IMR-90 (cell line): ENCODE measurements at regions not wholly inside any gene's neighbourhood (a gene's known extent, or its start where the extent isn't known, plus 50 kb on each side); places are given as distances from the start of the nearest gene placed in this dataset.
"Not testable (repeated sequence)": the region's sequence is repeated elsewhere in the genome, so short reads cannot be mapped to it uniquely, and the experiment has no call there.

ENCODE experiments used
- BHLHE40 ChIP-seq: fragments of 150-350 bp; IDR thresholded peaks from 2 replicates; pipeline ENCODE4 v1.6.1; 2016; ENCODE audit warnings: mild to moderate bottlenecking, low read depth, low read length
- CEBPB ChIP-seq: IDR thresholded peaks from 2 replicates; pipeline ENCODE4 v1.6.1; 2012; ENCODE audit warnings: low read depth, low read length, improper control_type of control experiment
- CHD1 ChIP-seq: IDR thresholded peaks from 2 replicates; pipeline ENCODE4 v1.6.1; 2012; ENCODE audit warnings: low read depth, low read length, improper control_type of control experiment
- CTCF ChIP-seq: conservative IDR thresholded peaks from 2 replicates; pipeline ENCODE4 v1.5.1; 2012; ENCODE audit warnings: mild to moderate bottlenecking, low read depth, low read length, improper control_type of control experiment
- ELK1 ChIP-seq: fragments of 150-350 bp; IDR thresholded peaks from 2 replicates; pipeline ENCODE4 v1.6.1; 2016; ENCODE audit warnings: low read depth, mild to moderate bottlenecking, low read length, moderate library complexity, borderline replicate concordance
- FOS ChIP-seq: fragments of 150-350 bp; IDR thresholded peaks from 2 replicates; pipeline ENCODE4 v1.6.1; 2016; ENCODE audit warnings: low read depth, low read length
- MAFK ChIP-seq: IDR thresholded peaks from 2 replicates; pipeline ENCODE4 v1.6.1; 2012; ENCODE audit warnings: low read depth, low read length, improper control_type of control experiment
- MAZ ChIP-seq: IDR thresholded peaks from 2 replicates; pipeline ENCODE4 v1.6.1; 2012; ENCODE audit warnings: low read depth, mild to moderate bottlenecking, low read length, improper control_type of control experiment, moderate library complexity, borderline replicate concordance
- NFE2L2 ChIP-seq: fragments of 150-350 bp; IDR thresholded peaks from 2 replicates; pipeline ENCODE4 v1.6.1; 2016; ENCODE audit warnings: low read depth, mild to moderate bottlenecking, low read length
- POLR2A ChIP-seq: IDR thresholded peaks from 2 replicates; pipeline ENCODE4 v1.6.1; 2012; ENCODE audit warnings: mild to moderate bottlenecking, low read depth, low read length
- RAD21 ChIP-seq: IDR thresholded peaks from 2 replicates; pipeline ENCODE4 v1.6.1; 2012; ENCODE audit warnings: low read length, improper control_type of control experiment
- RFX5 ChIP-seq: IDR thresholded peaks from 2 replicates; pipeline ENCODE4 v1.8.0; 2012; ENCODE audit warnings: low read depth, mild to moderate bottlenecking, low read length, moderate library complexity
- SMC3 ChIP-seq: fragments of 150-350 bp; IDR thresholded peaks from 2 replicates; pipeline ENCODE4 v1.6.1; 2016; ENCODE audit warnings: low read depth, mild to moderate bottlenecking, antibody characterized with exemption, low read length, moderate library complexity
- USF2 ChIP-seq: fragments of 150-350 bp; IDR thresholded peaks from 2 replicates; pipeline ENCODE4 v1.6.1; 2017; ENCODE audit warnings: mild to moderate bottlenecking, antibody characterized with exemption, low read length, low read depth

GRCh38 chr4:3620365-3620764 lies 88.1 kb upstream of the LRPAP1 start:
- not testable (repeated sequence) for TF ChIP-seq CTCF, MAZ, NFE2L2, POLR2A, CEBPB, USF2, RAD21, MAFK, CHD1, FOS, ELK1, SMC3, RFX5, BHLHE40
